HCT116 (cell line): ENCODE measurements at regions not wholly inside any gene's neighbourhood (a gene's known extent, or its start where the extent isn't known, plus 50 kb on each side); places are given as distances from the start of the nearest gene placed in this dataset.

Experiments
- ATAC-seq: fragments of 200-7000 bp; cut with Tn5 transposase; 2 replicates; pipeline ENCODE4 v1.9.1; 2020; ENCODE audit warnings: mild to moderate bottlenecking, moderate library complexity
- BruUV-seq: library from RNA; stranded (reverse); fragments of 400-500 nt; replicated peaks from 2 replicates; lab custom pipeline; 2021; lab: Mats Ljungman, UMichigan
- CTCF ChIA-PET: fragments of 300-600 bp; sonication (Branson Sonifier 250); formaldehyde crosslinking; loops from one replicate; lab custom pipeline; 2021; ENCODE audit warnings: antibody characterized with exemption; lab: Charles Lee
- POLR2A ChIA-PET: fragments of 300-600, 350-600 bp; sonication (Branson Sonifier 250); formaldehyde crosslinking; loops from one replicate; lab custom pipeline; 2021; ENCODE audit warnings: antibody characterized with exemption; lab: Charles Lee
- RAD21 ChIA-PET, 2 experiments: fragments of 300-600 bp; sonication (Branson Sonifier 250); formaldehyde crosslinking; loops; one replicate each; lab custom pipeline; 2023; ENCODE audit warnings: low total read pairs in 2 of 2; ENCODE audit not compliant: uncharacterized antibody in 2 of 2, unreplicated experiment in 2 of 2, low non-redundant PET in 1 of 2; lab: Charles Lee
- DNase-seq: peaks from one replicate; pipeline ENCODE4 v3.0.0-alpha.2; 2010; ENCODE audit warnings: low read depth, low spot score
- H2AFZ ChIP-seq: fragments of 200-600 bp; shearing (Covaris generic), sonication (generic); 2 replicates; pipeline ENCODE4 v1.6.1; 2017; ENCODE audit warnings: low read depth, mixed run types, mixed read lengths, antibody characterized with exemption, low read length; ENCODE audit not compliant: poor library complexity, severe bottlenecking
- H3K27ac ChIP-seq: 2 replicates; pipeline ENCODE4 v1.5.1; 2012; ENCODE audit warnings: low read depth, low read length
- H3K27me3 ChIP-seq: fragments of 200-600 bp; sonication (generic); 2 replicates; pipeline ENCODE4 v1.6.1; 2016; ENCODE audit warnings: mixed run types, low read length, mixed read lengths; ENCODE audit not compliant: insufficient read depth
- H3K36me3 ChIP-seq, 2 experiments: fragments of 200-500 bp in 1 of 2; fragments of 200-600 bp in 1 of 2; sonication (Bioruptor generic) in 1 of 2; sonication (generic) in 1 of 2; 2 replicates each; pipeline versions ENCODE4 v1.5.1 to v1.6.1; 2014 to 2016; ENCODE audit warnings: low read length in 2 of 2, inconsistent platforms in 1 of 2, mixed read lengths in 1 of 2, mixed run types in 1 of 2; ENCODE audit not compliant: insufficient read depth in 2 of 2, control insufficient read depth in 1 of 2
- H3K4me1 ChIP-seq, 2 experiments: fragments of 200-600 bp in 1 of 2; sonication (generic) in 1 of 2; 2 replicates each; pipeline versions ENCODE4 v1.5.1 to v1.6.1; 2012 to 2017; ENCODE audit warnings: low read length in 2 of 2, inconsistent platforms in 1 of 2, mild to moderate bottlenecking in 1 of 2, mixed read lengths in 1 of 2, mixed run types in 1 of 2, moderate library complexity in 1 of 2; ENCODE audit not compliant: insufficient read depth in 2 of 2, control insufficient read depth in 1 of 2
- H3K4me2 ChIP-seq: fragments of 200-600 bp; sonication (generic); 2 replicates; pipeline ENCODE4 v1.6.1; 2017; ENCODE audit warnings: mixed run types, low read length, mixed read lengths
- H3K4me3 ChIP-seq, 2 experiments: fragments of 200-600 bp in 1 of 2; sonication (generic) in 1 of 2; replicated peaks in 1 of 2; 2 replicates each; pipeline ENCODE4 v1.5.1; 2011 to 2016; ENCODE audit warnings: low read length in 2 of 2, control low read depth in 1 of 2, low read depth in 1 of 2, mild to moderate bottlenecking in 1 of 2, mixed read lengths in 1 of 2, mixed run types in 1 of 2
- H3K79me2 ChIP-seq: fragments of 200-600 bp; sonication (generic); 2 replicates; pipeline ENCODE4 v1.6.1; 2017; ENCODE audit warnings: mild to moderate bottlenecking, mixed run types, low read length, moderate library complexity, mixed read lengths; ENCODE audit not compliant: insufficient read depth
- H3K9ac ChIP-seq: fragments of 200-600 bp; sonication (generic); 2 replicates; pipeline ENCODE4 v1.6.1; 2016; ENCODE audit warnings: low read length, mixed read lengths
- H3K9me2 ChIP-seq: fragments of 200-600 bp; sonication (generic), shearing (Covaris generic); 2 replicates; pipeline ENCODE4 v1.6.1; 2017; ENCODE audit warnings: mixed run types, mild to moderate bottlenecking, moderate library complexity; ENCODE audit not compliant: insufficient read depth
- H3K9me3 ChIP-seq, 2 experiments: fragments of 200-500 bp in 1 of 2; fragments of 200-600 bp in 1 of 2; sonication (Bioruptor generic) in 1 of 2; sonication (generic) in 1 of 2; 2 replicates each; pipeline ENCODE4 v1.6.1; 2014 to 2017; ENCODE audit warnings: low read length in 2 of 2, mixed read lengths in 2 of 2, inconsistent platforms in 1 of 2, low read depth in 1 of 2, mild to moderate bottlenecking in 1 of 2, mixed run types in 1 of 2, moderate library complexity in 1 of 2; ENCODE audit not compliant: control insufficient read depth in 1 of 2, insufficient read depth in 1 of 2
- H4K20me1 ChIP-seq: fragments of 200-600 bp; sonication (generic), shearing (Covaris generic); 2 replicates; pipeline ENCODE4 v1.6.1; 2017; ENCODE audit warnings: mixed run types, mild to moderate bottlenecking, moderate library complexity; ENCODE audit not compliant: insufficient read depth
- CBX3 ChIP-seq: IDR thresholded peaks from 2 replicates; pipeline ENCODE4 v1.6.1; 2012; ENCODE audit warnings: low read depth
- EZH2 ChIP-seq: fragments of 200-600 bp; sonication (generic); IDR thresholded peaks from 2 replicates; pipeline ENCODE4 v1.6.1; 2017; ENCODE audit warnings: antibody characterized with exemption, mixed run types
- FOSL1 ChIP-seq: IDR thresholded peaks from 2 replicates; pipeline ENCODE4 v1.6.1; 2012; ENCODE audit warnings: low read depth
- JUND ChIP-seq: IDR thresholded peaks from 2 replicates; pipeline ENCODE4 v1.6.1; 2012
- POLR2A ChIP-seq: IDR thresholded peaks from 2 replicates; pipeline ENCODE4 v1.7.0; 2011; ENCODE audit warnings: borderline replicate concordance; ENCODE audit not compliant: insufficient read depth, insufficient read length; ENCODE audit errors: extremely low read depth
- POLR2AphosphoS5 ChIP-seq: IDR thresholded peaks from 2 replicates; pipeline ENCODE4 v1.6.1; 2011; ENCODE audit warnings: mild to moderate bottlenecking, low read depth, low read length, moderate library complexity
- SIN3A ChIP-seq: IDR thresholded peaks from 2 replicates; pipeline ENCODE4 v1.6.1; 2012; ENCODE audit warnings: low read depth
- SP1 ChIP-seq: IDR thresholded peaks from 2 replicates; pipeline ENCODE4 v1.6.1; 2012; ENCODE audit warnings: low read depth
- SRF ChIP-seq: IDR thresholded peaks from 2 replicates; pipeline ENCODE4 v1.6.1; 2012; ENCODE audit warnings: low read depth
- TCF7L2 ChIP-seq: IDR thresholded peaks from 2 replicates; pipeline ENCODE4 v1.7.0; 2011; ENCODE audit warnings: borderline replicate concordance, inconsistent platforms; ENCODE audit not compliant: insufficient read depth, insufficient read length; ENCODE audit errors: extremely low read depth
- ZFX ChIP-seq: fragments of 450-650 bp; IDR thresholded peaks from 2 replicates; pipeline ENCODE4 v1.6.1; 2017
- ZNF274 ChIP-seq: fragments of 200-500 bp; sonication (Bioruptor generic); IDR thresholded peaks from 2 replicates; pipeline ENCODE4 v1.6.1; 2014; ENCODE audit warnings: mild to moderate bottlenecking, low read depth, low read length, inconsistent platforms
- intact Hi-C: fragments of 100-400 bp; cut with micrococcal nuclease; formaldehyde crosslinking; loops from 2 replicates; pipeline ENCODE4 v1.10.0; 2022
- TF ChIP-seq, protein P1 (sequence below): IDR thresholded peaks from 2 replicates; pipeline ENCODE4 v1.6.1; 2012; ENCODE audit warnings: low read depth
- TF ChIP-seq, protein P2 (sequence below), 3 experiments: fragments of 200-600 bp in 1 of 3; sonication (generic) in 1 of 3; IDR thresholded peaks in 2 of 3; conservative IDR thresholded peaks in 1 of 3; 2 replicates each; pipeline ENCODE4 v1.5.1; 2012 to 2017; ENCODE audit warnings: low read depth in 2 of 3, low read length in 2 of 3, antibody characterized with exemption in 1 of 3, borderline replicate concordance in 1 of 3, control low read depth in 1 of 3, mild to moderate bottlenecking in 1 of 3, mixed read lengths in 1 of 3, mixed run types in 1 of 3, moderate library complexity in 1 of 3; ENCODE audit not compliant: insufficient read depth in 1 of 3
- TF ChIP-seq, protein P3 (sequence below): IDR thresholded peaks from 2 replicates; pipeline ENCODE4 v1.6.1; 2012
- TF ChIP-seq, protein P4 (sequence below): IDR thresholded peaks from 2 replicates; pipeline ENCODE4 v1.6.1; 2012

DNA sequence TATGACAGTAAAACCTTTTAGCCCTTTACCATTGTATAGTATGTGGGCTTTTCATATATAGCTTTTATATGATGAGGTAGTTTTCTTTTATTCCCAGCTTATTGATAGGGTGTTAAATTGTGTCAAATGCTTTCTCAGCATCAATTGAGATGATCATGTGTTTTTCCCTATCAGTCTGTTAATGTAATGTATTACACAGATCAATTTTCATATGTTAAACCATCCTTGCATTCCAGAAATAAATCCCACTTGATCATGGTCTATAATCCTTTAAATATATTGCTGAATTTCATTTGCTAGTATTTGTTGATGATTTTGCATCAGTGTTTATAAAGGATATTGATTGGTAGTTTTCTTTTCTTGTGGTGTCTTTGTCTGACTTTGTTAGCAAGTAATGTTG lies 603.9 kb downstream of the TRHDE start:
- TF ChIP-seq SIN3A, result no peak
- no peak for TF ChIP-seq TCF7L2
- no peak for TF ChIP-seq ZNF274
- no peak for TF ChIP-seq JUND
- no peak for TF ChIP-seq FOSL1
- TF ChIP-seq, protein P1, sequence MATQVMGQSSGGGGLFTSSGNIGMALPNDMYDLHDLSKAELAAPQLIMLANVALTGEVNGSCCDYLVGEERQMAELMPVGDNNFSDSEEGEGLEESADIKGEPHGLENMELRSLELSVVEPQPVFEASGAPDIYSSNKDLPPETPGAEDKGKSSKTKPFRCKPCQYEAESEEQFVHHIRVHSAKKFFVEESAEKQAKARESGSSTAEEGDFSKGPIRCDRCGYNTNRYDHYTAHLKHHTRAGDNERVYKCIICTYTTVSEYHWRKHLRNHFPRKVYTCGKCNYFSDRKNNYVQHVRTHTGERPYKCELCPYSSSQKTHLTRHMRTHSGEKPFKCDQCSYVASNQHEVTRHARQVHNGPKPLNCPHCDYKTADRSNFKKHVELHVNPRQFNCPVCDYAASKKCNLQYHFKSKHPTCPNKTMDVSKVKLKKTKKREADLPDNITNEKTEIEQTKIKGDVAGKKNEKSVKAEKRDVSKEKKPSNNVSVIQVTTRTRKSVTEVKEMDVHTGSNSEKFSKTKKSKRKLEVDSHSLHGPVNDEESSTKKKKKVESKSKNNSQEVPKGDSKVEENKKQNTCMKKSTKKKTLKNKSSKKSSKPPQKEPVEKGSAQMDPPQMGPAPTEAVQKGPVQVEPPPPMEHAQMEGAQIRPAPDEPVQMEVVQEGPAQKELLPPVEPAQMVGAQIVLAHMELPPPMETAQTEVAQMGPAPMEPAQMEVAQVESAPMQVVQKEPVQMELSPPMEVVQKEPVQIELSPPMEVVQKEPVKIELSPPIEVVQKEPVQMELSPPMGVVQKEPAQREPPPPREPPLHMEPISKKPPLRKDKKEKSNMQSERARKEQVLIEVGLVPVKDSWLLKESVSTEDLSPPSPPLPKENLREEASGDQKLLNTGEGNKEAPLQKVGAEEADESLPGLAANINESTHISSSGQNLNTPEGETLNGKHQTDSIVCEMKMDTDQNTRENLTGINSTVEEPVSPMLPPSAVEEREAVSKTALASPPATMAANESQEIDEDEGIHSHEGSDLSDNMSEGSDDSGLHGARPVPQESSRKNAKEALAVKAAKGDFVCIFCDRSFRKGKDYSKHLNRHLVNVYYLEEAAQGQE, result no peak
- no peak for TF ChIP-seq ZFX
- TF ChIP-seq SRF, result no peak
- TF ChIP-seq, protein P2, sequence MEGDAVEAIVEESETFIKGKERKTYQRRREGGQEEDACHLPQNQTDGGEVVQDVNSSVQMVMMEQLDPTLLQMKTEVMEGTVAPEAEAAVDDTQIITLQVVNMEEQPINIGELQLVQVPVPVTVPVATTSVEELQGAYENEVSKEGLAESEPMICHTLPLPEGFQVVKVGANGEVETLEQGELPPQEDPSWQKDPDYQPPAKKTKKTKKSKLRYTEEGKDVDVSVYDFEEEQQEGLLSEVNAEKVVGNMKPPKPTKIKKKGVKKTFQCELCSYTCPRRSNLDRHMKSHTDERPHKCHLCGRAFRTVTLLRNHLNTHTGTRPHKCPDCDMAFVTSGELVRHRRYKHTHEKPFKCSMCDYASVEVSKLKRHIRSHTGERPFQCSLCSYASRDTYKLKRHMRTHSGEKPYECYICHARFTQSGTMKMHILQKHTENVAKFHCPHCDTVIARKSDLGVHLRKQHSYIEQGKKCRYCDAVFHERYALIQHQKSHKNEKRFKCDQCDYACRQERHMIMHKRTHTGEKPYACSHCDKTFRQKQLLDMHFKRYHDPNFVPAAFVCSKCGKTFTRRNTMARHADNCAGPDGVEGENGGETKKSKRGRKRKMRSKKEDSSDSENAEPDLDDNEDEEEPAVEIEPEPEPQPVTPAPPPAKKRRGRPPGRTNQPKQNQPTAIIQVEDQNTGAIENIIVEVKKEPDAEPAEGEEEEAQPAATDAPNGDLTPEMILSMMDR (IDR thresholded peaks at IDR 0.05 in 2 of 3, conservative IDR thresholded peaks at IDR 0.05 in 1 of 3; ENCODE audit: borderline replicate concordance in 1 of 3, insufficient read depth in 1 of 3, low read depth in 2 of 3, low read length in 2 of 3), result no peak
- TF ChIP-seq CBX3, result no peak
- TF ChIP-seq POLR2AphosphoS5, result no peak
- no peak for TF ChIP-seq POLR2A
- TF ChIP-seq, protein P3, sequence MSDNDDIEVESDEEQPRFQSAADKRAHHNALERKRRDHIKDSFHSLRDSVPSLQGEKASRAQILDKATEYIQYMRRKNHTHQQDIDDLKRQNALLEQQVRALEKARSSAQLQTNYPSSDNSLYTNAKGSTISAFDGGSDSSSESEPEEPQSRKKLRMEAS, result no peak
- TF ChIP-seq SP1, result no peak
- TF ChIP-seq, protein P4, sequence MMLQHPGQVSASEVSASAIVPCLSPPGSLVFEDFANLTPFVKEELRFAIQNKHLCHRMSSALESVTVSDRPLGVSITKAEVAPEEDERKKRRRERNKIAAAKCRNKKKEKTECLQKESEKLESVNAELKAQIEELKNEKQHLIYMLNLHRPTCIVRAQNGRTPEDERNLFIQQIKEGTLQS, result no peak
- no peak for TF ChIP-seq EZH2
- H3K4me1 ChIP-seq, result no peaks in the 10 kb centered on the region
- H4K20me1 ChIP-seq, result no peaks in the 10 kb centered on the region
- no peak overlapping the region for H2AFZ ChIP-seq
- no peaks in the 10 kb centered on the region for H3K9me2 ChIP-seq
- no peaks in the 10 kb centered on the region for H3K27me3 ChIP-seq
- BruUV-seq, result no TSS peak
- intact Hi-C loops, result no loop called here
- RAD21 ChIA-PET, result no interaction called here
- H3K4me2 ChIP-seq, result no peak overlapping the region
- H3K9ac ChIP-seq, result no peak overlapping the region
- POLR2A ChIA-PET, result no interaction called here
- no peak for DNase-seq
- no peak for ATAC-seq
- no peaks in the 10 kb centered on the region for H3K79me2 ChIP-seq
- no peaks in the 10 kb centered on the region for H3K36me3 ChIP-seq
- H3K27ac ChIP-seq, result no peak overlapping the region
- H3K9me3 ChIP-seq, result peaks cover 0 to 5% of the 10 kb centered on the region in 2 experiments; a peak in 1 of 4 replicates
- CTCF ChIA-PET, result no interaction called here
- no peak overlapping the region for H3K4me3 ChIP-seq
